Effector CD4-positive, alpha-beta T cell (primary cell): ENCODE measurements at regions not wholly inside any gene's neighbourhood (a gene's known extent, or its start where the extent isn't known, plus 50 kb on each side); places are given as distances from the start of the nearest gene placed in this dataset.

Experiments used
- DNase-seq: peaks from one replicate; pipeline ENCODE4 v3.0.0-alpha.2; 2020

- no peak for DNase-seq
Observed at GRCh38 chr11:103668859-103669258, 367.6 kb upstream of the DDI1 start.

DNA sequence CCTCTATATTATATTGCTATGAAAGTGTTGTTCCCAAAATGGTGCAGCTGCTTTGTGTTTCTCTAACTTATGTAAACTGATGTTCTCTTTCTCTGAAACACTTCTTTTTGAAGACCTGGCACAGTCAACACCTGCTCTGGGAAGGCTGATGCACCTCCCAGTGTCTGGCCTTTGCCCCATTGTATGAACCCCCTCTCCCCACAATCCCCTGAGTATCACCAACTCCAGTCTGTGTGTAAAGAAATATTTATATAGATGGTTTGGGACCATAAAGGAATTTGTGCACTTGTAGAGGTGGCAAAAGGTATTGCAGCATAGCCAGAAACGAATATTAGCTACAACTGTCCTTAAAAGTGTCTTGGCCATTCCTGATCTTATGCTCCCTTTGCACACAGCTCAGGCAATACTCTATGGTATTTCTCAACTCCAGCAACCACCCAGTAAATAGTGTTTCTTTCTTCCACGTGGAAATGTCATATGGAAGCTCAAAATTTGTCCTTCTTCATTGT, 365.2 kb upstream of the DDI1 start:
- DNase-seq, result no peak

- no peak for DNase-seq
Observed at GRCh38 chr11:103673773-103674172, 362.7 kb upstream of the DDI1 start.

DNA sequence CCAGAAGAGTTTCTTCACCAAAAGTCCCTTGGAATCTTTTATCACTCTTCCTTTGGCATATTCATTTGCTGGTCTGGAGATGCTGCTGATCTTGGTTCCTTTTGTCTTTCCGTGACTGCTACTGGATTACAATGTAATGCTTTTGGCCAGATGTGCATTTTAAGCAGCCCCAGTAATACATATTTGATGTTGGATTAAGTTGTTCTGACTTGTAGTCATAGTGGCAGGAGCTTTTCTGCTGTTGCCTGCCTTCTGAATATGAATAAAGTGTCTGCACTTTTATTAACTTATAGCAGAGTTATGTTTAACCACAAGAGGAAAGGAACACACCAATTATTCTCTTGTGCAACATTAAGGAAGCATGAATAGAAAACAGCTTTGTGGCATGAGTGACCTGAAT, 360.0 kb upstream of the DDI1 start:
- DNase-seq, result no peak

DNA sequence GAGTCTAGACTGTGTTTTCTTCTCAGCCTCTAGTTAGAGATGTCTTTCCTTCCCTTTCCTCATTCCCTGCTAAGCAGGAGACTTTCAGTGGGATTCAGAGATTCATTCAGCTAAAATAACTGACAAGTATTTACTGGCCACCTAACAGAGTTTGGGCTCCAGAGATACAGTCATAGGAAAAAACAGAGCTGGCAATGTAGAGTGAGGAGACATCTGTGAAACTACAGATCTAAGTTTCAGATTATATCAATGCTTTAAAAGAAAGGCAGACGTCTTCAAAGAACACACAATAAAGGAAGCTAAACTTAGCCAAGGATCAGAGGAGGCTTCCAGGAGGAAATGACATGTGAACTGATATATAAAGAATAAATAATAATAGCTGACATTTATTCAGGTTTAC, 355.6 kb upstream of the DDI1 start:
- no peak for DNase-seq

DNA sequence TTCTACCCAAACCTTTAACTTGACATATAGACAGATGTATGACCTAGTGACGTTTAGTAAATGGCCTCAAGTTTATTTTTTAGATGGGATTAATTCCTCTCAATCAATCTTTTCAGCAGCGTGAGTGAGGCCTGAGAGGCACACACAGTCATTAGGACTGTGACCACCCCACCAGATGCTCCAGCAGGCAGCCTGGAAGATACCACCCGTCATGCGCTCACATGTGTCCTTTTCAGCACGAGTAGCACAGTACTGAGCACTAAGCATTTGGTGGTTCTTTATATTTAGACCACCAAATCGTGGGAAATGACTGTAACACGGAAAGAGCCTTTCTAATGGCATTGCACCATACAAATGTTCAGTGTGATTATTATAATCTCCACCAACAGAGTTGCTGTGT, 354.6 kb upstream of the DDI1 start:
- DNase-seq, result no peak

DNA sequence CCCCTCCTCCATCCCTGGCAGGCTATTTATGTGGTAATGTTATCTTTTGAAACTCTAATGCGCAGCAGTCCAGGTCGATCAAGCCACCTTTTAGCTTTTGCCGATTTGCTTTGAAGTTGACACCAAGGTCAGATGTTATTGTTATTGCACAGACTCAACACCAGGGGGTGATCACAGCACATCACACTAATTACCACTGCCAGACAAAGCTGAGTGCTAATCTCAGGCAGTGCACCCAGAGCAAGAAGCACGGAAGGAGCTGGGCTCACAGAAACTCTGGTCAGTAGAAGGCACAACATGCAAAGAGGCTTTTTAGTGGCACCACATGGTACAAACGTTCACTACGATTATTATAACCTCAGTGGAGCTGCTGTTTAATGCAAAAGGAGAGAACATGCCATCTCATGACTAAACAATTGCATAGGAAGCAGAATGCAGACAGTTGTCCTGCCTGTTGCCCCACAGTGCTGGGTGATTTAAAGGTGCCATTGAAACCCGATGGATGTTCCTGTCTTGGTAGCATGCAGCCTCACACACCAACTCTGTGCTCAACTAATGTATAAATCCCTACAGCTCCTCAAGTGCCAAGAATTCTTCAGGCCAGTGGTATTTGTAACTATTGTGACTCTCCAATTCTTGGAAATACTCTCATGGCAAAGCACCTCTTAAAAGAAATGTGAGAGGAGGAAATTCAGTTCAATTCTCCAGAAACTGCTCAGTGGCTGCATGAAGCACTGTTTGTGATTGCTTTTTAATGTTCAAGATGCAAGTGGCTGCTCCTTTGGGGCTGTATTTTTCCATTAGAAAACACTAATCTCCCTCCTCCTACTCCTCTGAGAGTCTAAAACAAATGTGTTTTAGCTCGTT, 353.9 kb upstream of the DDI1 start:
- DNase-seq, result peak; percentile 26

DNA sequence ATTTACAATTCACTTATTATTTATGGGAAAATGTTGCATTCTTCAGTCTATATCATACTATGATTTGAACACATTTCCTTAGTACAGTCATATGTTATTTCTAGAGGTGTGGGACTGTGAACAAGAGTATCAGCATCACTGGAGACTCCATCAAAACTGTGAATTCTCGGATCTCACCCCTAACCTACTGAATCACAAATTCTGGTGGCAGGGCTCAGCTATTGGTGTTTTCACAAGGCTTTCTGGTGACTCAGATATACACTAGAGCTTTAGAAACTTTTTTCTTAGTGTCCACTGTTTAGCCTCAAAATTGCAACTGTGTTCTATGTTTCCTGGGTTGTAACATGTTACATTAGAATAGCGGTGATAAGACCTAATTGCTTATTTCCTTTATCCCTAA, 352.9 kb upstream of the DDI1 start:
- no peak for DNase-seq

DNA sequence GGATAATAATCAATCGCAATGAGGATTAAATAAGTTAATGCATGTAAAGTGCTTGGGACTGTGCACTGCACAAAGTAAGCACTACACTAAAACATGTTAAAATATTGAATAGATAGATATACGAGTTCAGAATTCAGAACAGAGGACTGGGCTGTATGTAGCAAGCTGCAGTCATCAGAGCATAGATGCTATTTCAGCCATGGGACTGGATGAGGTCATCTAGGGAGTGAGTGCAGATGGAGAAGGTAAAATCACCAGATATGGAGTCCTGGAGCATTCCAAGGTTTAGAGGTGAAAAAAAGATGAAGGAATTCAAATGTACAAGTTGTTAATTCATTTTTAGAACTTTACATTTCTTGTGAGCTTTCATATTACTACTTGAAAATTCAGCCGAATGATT, 347.5 kb upstream of the DDI1 start:
- DNase-seq, result no peak

- DNase-seq, result no peak
Observed at GRCh38 chr11:103690356-103690755, 346.1 kb upstream of the DDI1 start.

GRCh38 chr11:103696123-103696522, 340.3 kb upstream of the DDI1 start:
- DNase-seq, result no peak

GRCh38 chr11:103699216-103699615, 337.2 kb upstream of the DDI1 start:
- no peak for DNase-seq

GRCh38 chr11:103699656-103700055, 336.8 kb upstream of the DDI1 start:
- no peak for DNase-seq

DNA sequence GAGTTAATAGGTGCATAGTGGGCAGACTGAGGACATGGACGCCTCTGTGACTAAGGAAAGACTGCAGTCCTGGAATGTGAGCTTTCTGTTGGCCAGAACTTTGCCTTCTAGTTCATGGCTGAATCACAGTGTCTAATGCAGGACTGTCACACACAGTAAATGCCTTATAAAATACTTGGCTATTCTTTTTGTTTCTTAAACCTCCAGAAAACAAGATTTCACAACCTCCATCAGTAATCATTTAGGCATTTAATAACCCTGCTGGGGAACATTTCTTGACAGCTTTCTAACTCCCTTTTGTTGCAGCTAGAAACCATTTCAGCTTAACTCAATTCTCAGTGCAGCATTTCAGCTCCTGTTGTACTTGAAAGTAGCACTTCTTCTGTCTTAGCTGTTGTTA, 335.8 kb upstream of the DDI1 start:
- DNase-seq, result no peak

DNA sequence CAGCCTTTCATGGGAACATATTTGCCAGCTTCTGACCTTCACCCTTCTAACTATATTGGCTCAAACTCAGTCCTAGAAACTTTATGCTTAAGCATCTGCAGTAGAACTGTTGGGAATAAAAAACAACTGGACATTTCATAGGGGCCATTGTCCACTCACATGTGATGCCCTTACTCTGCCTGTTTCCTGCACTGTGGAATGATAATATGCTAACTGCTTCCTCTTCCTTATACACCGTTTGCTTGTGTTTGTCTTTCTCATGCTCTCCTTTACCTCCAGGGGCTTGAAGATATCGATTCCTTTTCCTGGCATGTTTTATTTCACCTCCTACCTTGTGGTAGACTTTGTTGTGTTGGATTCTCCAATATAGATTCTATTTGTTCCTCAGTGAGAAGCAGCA, 333.0 kb upstream of the DDI1 start:
- no peak for DNase-seq

- no peak for DNase-seq
Observed at GRCh38 chr11:103703954-103704353, 332.5 kb upstream of the DDI1 start.

DNA sequence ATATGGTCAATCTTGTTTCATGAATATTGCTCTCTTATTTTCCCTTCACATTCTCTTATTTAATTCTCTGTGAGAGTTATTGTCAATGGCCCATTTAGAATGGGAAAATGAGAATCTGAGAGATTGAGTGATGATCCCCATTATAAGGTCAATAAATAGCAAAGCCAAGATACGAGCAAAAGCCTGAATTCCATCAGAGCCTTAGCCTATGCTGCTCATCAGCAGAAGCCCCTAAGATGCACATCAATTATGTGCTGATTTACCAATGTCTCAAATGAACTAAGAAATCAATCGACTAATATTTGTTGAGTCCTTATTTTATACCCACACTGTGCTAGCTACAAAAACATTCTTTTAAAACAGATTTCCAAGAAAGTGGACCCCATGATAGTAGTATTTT, 330.8 kb upstream of the DDI1 start:
- DNase-seq, result no peak

DNA sequence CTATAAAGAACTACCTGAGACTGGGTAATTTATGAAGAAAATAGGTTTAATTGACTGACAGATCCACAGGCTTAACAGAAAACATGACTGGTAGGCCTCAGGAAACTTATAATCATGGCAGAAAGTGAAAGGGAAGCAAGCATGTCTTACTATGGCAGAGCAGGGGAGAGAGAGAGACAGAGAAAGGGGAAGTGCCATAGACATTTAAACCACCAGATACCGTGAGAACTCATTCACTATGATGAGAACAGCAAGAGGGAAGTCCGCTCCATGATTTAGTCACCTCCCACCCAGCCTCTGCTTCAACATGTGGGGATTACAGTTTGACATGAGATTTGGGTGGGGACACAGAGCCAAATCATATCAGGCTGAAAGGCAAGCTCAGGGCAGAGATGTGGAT, 327.1 kb upstream of the DDI1 start:
- no peak for DNase-seq

GRCh38 chr11:103714246-103714645, 322.2 kb upstream of the DDI1 start:
- no peak for DNase-seq

DNA sequence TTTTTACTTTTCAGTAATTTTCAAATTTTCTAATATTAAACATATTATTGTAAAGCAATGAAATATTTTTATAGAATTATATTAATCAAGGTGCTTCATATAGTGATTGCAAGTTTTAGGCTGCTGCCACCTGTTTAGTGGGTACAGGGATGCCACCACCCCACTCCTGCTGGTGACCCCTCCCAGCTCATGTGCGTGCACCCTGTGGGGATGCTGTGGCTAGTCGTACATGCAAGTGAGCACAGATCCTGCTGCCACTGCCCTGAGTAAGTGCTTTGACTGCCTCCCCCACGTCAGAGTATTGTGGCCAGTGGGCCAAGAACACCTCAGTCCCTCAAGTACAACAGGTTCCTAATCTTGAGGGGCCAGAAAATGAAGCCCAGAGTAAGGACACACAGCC, 320.1 kb upstream of the DDI1 start:
- no peak for DNase-seq

- DNase-seq, result no peak
Observed at GRCh38 chr11:103727262-103727661, 309.2 kb upstream of the DDI1 start.

- DNase-seq, result no peak
Observed at GRCh38 chr11:103729617-103730016, 306.8 kb upstream of the DDI1 start.

DNA sequence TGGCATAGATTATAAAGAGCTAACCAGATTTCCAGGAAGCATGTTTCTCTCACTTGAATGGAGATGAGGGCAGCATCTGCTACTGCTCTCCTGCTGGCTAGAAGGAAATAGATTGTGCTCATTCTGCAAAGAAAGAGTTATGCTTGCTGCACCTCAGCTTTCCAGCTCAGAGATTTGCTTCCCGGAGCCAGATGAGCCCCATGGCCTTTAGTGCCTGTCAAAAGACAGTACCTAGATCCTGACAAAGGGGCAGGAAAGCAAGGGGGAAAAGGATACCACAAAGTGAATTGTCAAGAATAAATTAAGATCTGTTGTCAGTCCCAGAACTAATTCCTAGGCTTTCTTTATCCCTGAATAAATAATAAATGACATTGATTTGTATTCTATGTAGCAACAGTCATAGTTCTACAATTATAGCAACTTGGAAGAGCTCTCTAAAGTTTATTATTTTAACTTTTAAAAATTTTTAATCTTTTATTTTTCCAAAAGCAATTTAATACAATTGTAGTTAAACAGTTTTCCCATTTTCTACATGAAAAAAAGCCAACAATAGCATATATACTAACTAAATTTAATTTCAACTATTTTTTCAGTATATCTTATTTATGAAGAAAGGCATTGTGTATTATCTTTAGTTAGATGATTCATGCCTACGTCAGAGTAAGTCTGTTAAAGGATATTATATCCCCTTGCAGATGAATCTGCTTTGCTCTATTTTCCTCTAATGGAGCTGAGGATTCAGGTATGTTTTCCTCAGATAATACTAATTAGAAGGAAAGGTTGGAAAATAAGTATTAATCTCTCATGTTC, 306.1 kb upstream of the DDI1 start:
- DNase-seq, result no peak

DNA sequence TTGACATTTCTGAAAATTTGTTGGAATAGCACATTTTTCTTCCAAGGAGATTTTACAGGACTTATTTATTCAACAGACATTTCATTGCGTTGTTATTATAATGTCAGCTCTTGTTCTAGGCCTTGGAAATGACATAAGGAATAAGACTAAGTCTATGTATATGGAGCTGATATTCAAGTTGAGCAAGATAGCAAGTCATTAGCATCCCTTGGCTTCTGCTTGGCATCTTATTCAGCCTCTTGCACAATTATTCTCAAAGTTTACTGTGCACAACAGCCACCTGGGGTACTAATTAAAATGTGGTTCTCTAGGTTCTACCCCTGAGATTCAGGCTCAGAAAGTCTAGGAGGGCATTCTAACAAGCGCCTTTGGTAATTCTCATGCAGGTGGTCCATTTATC, 304.8 kb upstream of the DDI1 start:
- no peak for DNase-seq
